ENCODE measurements at regions not wholly inside any gene's neighbourhood (a gene's known extent, or its start where the extent isn't known, plus 50 kb on each side); places are given as distances from the start of the nearest gene placed in this dataset.

DNA sequence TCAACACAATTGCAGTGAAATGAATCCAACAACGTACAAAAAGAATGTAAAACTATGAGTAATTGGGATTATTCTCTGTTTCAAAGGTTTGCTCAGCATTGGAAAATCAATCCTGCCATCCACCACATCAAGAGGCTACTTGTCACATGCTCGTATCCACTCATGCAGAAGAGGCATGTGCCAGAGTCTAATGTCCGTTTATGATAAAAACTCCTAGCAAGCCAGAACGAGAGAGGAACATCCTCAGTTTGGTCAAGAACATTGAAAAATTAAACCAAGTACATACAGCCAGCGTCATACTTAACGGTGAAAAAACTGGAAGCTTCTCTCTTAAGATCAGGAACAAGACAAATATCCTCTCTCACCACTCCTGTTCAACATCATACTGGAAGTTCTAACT, 563.9 kb upstream of the TMEM132C start:
- H3K27ac ChIP-seq = no peak overlapping the region
- TF ChIP-seq ZFX (IDR thresholded peaks at IDR 0.05) = no peak
- TF ChIP-seq, protein P1, sequence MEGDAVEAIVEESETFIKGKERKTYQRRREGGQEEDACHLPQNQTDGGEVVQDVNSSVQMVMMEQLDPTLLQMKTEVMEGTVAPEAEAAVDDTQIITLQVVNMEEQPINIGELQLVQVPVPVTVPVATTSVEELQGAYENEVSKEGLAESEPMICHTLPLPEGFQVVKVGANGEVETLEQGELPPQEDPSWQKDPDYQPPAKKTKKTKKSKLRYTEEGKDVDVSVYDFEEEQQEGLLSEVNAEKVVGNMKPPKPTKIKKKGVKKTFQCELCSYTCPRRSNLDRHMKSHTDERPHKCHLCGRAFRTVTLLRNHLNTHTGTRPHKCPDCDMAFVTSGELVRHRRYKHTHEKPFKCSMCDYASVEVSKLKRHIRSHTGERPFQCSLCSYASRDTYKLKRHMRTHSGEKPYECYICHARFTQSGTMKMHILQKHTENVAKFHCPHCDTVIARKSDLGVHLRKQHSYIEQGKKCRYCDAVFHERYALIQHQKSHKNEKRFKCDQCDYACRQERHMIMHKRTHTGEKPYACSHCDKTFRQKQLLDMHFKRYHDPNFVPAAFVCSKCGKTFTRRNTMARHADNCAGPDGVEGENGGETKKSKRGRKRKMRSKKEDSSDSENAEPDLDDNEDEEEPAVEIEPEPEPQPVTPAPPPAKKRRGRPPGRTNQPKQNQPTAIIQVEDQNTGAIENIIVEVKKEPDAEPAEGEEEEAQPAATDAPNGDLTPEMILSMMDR (conservative IDR thresholded peaks at IDR 0.05) = no peak

GRCh38 chr12:127711108-127711507, 555.9 kb upstream of the TMEM132C start:
- TF ChIP-seq ZFX (IDR thresholded peaks at IDR 0.05) = no peak
- TF ChIP-seq, protein P1 (conservative IDR thresholded peaks at IDR 0.05) = peak; percentile 71
- no peak overlapping the region for H3K27ac ChIP-seq

GRCh38 chr12:127712561-127712960, 554.4 kb upstream of the TMEM132C start:
- no peak overlapping the region for H3K27ac ChIP-seq
- no peak for TF ChIP-seq ZFX (IDR thresholded peaks at IDR 0.05)
- TF ChIP-seq, protein P1 (conservative IDR thresholded peaks at IDR 0.05) = no peak

- TF ChIP-seq, protein P1 (conservative IDR thresholded peaks at IDR 0.05) = no peak
- no peak for TF ChIP-seq ZFX (IDR thresholded peaks at IDR 0.05)
- H3K27ac ChIP-seq = no peak overlapping the region
Observed at GRCh38 chr12:127716166-127716565, 550.8 kb upstream of the TMEM132C start.

DNA sequence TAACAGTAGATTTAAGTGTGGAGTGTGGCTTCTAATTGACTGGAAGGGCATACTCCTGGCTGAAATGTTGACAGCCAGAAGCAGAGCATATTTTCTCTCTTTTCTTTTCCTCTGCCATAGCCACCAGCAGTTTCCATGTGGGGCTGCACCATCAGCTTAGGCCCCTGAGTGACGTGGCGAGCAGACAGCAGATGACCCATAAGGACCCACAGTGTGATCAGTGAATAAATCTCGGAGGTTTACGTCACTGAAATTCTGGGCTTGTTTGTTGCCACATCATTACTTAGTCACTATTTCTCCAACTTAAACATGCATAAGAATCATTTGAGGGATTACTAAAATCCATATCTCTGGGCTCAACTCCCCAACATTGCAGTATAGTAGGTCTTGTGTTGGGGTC, 549.7 kb upstream of the TMEM132C start:
- no peak for TF ChIP-seq ZFX (IDR thresholded peaks at IDR 0.05)
- TF ChIP-seq, protein P1 (conservative IDR thresholded peaks at IDR 0.05) = no peak
- no peak overlapping the region for H3K27ac ChIP-seq

GRCh38 chr12:127720334-127720733, 546.6 kb upstream of the TMEM132C start:
- no peak overlapping the region for H3K27ac ChIP-seq
- TF ChIP-seq ZFX (IDR thresholded peaks at IDR 0.05) = no peak
- TF ChIP-seq, protein P1 (conservative IDR thresholded peaks at IDR 0.05) = no peak

DNA sequence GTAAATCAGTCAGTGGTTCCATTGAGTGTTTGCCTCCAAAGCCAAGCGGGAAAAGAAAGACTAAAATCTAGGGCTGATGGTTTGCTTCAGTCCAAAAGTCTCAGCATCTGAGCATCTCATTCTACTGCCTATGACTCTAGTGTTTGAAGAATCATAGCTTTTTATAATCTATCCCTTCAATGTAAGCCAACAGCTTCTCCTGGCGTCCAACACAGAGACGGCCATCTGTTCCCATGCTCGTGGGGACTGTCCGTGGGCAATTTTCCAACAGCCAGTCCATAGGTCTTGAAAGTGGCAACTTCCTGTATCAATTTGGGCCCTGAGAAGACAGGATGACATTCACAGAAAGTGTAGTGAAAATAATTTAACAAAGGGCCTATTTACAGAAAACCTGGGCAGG, 544.4 kb upstream of the TMEM132C start:
- TF ChIP-seq, protein P1 (conservative IDR thresholded peaks at IDR 0.05) = no peak
- TF ChIP-seq ZFX (IDR thresholded peaks at IDR 0.05) = no peak
- no peak overlapping the region for H3K27ac ChIP-seq
